ENCODE measurements at regions not wholly inside any gene's neighbourhood (a gene's known extent, or its start where the extent isn't known, plus 50 kb on each side); places are given as distances from the start of the nearest gene placed in this dataset.

DNA sequence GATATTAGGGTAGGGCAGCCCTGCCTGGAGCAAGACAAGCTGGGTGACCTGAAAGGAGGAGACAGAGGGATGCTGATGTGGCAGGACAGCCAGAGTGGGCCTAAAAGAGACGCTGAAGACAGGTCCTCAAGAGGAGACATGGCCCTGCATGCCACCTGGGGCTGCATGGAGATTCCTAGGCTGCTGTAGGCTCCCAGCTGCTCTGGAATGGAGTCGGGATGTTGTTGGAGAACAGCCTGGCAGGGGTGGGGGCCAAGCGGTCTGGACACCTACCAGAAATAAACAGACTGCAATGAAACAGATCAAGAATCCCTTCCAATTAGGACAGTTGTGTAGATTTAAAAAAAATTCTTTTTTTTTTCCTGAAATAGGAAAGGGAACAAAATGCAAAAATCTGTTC is 97.8 kb upstream of the NPAS2 start:
- no peak for TF ChIP-seq ZBTB21 (tag by site-specific recombination; IDR thresholded peaks at IDR 0.05)
- TF ChIP-seq, protein P1, sequence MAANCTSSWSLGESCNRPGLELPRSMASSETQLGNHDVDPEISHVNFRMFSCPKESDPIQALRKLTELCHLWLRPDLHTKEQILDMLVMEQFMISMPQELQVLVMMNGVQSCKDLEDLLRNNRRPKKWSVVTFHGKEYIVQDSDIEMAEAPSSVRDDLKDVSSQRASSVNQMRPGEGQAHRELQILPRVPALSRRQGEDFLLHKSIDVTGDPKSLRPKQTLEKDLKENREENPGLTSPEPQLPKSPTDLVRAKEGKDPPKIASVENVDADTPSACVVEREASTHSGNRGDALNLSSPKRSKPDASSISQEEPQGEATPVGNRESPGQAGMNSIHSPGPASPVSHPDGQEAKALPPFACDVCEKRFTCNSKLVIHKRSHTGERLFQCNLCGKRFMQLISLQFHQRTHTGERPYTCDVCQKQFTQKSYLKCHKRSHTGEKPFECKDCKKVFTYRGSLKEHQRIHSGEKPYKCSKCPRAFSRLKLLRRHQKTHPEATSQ (tag by site-specific recombination; IDR thresholded peaks at IDR 0.05) = no peak
- no peak for TF ChIP-seq ZNF23 (tag by site-specific recombination; IDR thresholded peaks at IDR 0.05; ENCODE audit: borderline replicate concordance)
- no peak for TF ChIP-seq ZNF221 (tag by site-specific recombination; IDR thresholded peaks at IDR 0.05; ENCODE audit: borderline replicate concordance)
- no peak for TF ChIP-seq ZNF391 (tag by site-specific recombination; IDR thresholded peaks at IDR 0.05; ENCODE audit: borderline replicate concordance, low read depth)
- TF ChIP-seq ZNF510 (tag by site-specific recombination; IDR thresholded peaks at IDR 0.05; ENCODE audit: insufficient replicate concordance) = no peak
- TF ChIP-seq, protein P2, sequence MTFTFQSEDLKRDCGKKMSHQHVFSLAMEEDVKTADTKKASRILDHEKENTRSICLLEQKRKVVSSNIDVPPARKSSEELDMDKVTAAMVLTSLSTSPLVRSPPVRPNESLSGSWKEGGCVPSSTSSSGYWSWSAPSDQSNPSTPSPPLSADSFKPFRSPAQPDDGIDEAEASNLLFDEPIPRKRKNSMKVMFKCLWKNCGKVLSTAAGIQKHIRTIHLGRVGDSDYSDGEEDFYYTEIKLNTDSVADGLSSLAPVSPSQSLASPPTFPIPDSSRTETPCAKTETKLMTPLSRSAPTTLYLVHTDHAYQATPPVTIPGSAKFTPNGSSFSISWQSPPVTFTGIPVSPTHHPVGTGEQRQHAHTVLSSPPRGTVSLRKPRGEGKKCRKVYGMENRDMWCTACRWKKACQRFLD (tag by site-specific recombination; IDR thresholded peaks at IDR 0.05) = no peak
- TF ChIP-seq, protein P3, sequence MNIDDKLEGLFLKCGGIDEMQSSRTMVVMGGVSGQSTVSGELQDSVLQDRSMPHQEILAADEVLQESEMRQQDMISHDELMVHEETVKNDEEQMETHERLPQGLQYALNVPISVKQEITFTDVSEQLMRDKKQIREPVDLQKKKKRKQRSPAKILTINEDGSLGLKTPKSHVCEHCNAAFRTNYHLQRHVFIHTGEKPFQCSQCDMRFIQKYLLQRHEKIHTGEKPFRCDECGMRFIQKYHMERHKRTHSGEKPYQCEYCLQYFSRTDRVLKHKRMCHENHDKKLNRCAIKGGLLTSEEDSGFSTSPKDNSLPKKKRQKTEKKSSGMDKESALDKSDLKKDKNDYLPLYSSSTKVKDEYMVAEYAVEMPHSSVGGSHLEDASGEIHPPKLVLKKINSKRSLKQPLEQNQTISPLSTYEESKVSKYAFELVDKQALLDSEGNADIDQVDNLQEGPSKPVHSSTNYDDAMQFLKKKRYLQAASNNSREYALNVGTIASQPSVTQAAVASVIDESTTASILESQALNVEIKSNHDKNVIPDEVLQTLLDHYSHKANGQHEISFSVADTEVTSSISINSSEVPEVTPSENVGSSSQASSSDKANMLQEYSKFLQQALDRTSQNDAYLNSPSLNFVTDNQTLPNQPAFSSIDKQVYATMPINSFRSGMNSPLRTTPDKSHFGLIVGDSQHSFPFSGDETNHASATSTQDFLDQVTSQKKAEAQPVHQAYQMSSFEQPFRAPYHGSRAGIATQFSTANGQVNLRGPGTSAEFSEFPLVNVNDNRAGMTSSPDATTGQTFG (tag by site-specific recombination; IDR thresholded peaks at IDR 0.05; ENCODE audit: borderline replicate concordance) = no peak
- TF ChIP-seq ZNF48 (tag by site-specific recombination; IDR thresholded peaks at IDR 0.05) = no peak
- TF ChIP-seq ZNF600 (tag by site-specific recombination; IDR thresholded peaks at IDR 0.05) = no peak
- no peaks in the 10 kb centered on the region for H3K9me3 ChIP-seq (ENCODE audit: control insufficient read depth, insufficient read depth, low read depth, low read length)
- no peaks in the 10 kb centered on the region for H3K4me1 ChIP-seq (ENCODE audit: control insufficient read depth, insufficient read depth, low read length)
- H3K4me3 ChIP-seq (ENCODE audit: low read depth, low read length) = no peak overlapping the region
- POLR2A ChIA-PET = no interaction called here
- CTCF ChIA-PET = interaction anchor here (0.8 to 1.5 kb wide), 2 partner anchors 263 to 264 kb away, joined by 3 to 4 read pairs; no protein-coding TSS in a partner anchor
- H3K36me3 ChIP-seq (ENCODE audit: control insufficient read depth in 2 of 2, insufficient read depth in 1 of 2, low read length in 2 of 2) = no peaks in the 10 kb centered on the region
- H3K27ac ChIP-seq (ENCODE audit: extremely low read depth, low read depth, low read length) = no peak overlapping the region

DNA sequence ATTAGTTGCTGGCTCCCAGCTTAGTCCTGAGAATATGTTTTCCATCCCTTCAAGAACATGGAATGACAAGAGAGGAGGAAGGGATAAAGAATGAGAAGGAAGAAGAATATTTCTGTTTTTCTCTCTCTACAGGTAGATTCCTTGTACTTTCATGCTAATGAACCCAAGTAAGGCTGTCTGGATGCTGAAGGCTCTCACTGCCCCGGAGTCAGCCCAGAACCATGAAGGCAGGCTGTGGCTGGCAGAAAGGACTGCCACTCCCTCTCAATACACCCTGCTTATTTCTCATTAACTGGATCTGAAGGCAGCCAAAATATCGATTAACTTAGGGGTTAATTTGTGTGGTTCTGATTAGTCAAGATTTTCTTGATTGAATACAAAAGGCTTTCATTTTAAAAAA is 93.1 kb upstream of the NPAS2 start:
- no peaks in the 10 kb centered on the region for H3K36me3 ChIP-seq (ENCODE audit: control insufficient read depth in 2 of 2, insufficient read depth in 1 of 2, low read length in 2 of 2)
- POLR2A ChIA-PET = no interaction called here
- no peaks in the 10 kb centered on the region for H3K4me1 ChIP-seq (ENCODE audit: control insufficient read depth, insufficient read depth, low read length)
- H3K9me3 ChIP-seq (ENCODE audit: control insufficient read depth, insufficient read depth, low read depth, low read length) = no peaks in the 10 kb centered on the region
- H3K27ac ChIP-seq (ENCODE audit: extremely low read depth, low read depth, low read length) = no peak overlapping the region
- CTCF ChIA-PET = no interaction called here
- no peak overlapping the region for H3K4me3 ChIP-seq (ENCODE audit: low read depth, low read length)
- TF ChIP-seq ZNF19 (tag by site-specific recombination; IDR thresholded peaks at IDR 0.05; ENCODE audit: low read depth) (no peak), HOXD13 (CRISPR knock-in tag; IDR thresholded peaks at IDR 0.05; ENCODE audit: borderline replicate concordance) (no peak), MEIS1 (CRISPR knock-in tag; IDR thresholded peaks at IDR 0.05; ENCODE audit: borderline replicate concordance) (no peak), KLF16 (tag by site-specific recombination; IDR thresholded peaks at IDR 0.05) (no peak), ZNF707 (tag by site-specific recombination; IDR thresholded peaks at IDR 0.05) (no peak), TCF7L2 (IDR thresholded peaks at IDR 0.05; ENCODE audit: borderline replicate concordance, low read depth, low read length) (no peak), REPIN1 (tag by site-specific recombination; IDR thresholded peaks at IDR 0.05; ENCODE audit: low read depth) (no peak), ZNF266 (tag by site-specific recombination; IDR thresholded peaks at IDR 0.05; ENCODE audit: low read depth) (no peak)
- TF ChIP-seq, protein P4, sequence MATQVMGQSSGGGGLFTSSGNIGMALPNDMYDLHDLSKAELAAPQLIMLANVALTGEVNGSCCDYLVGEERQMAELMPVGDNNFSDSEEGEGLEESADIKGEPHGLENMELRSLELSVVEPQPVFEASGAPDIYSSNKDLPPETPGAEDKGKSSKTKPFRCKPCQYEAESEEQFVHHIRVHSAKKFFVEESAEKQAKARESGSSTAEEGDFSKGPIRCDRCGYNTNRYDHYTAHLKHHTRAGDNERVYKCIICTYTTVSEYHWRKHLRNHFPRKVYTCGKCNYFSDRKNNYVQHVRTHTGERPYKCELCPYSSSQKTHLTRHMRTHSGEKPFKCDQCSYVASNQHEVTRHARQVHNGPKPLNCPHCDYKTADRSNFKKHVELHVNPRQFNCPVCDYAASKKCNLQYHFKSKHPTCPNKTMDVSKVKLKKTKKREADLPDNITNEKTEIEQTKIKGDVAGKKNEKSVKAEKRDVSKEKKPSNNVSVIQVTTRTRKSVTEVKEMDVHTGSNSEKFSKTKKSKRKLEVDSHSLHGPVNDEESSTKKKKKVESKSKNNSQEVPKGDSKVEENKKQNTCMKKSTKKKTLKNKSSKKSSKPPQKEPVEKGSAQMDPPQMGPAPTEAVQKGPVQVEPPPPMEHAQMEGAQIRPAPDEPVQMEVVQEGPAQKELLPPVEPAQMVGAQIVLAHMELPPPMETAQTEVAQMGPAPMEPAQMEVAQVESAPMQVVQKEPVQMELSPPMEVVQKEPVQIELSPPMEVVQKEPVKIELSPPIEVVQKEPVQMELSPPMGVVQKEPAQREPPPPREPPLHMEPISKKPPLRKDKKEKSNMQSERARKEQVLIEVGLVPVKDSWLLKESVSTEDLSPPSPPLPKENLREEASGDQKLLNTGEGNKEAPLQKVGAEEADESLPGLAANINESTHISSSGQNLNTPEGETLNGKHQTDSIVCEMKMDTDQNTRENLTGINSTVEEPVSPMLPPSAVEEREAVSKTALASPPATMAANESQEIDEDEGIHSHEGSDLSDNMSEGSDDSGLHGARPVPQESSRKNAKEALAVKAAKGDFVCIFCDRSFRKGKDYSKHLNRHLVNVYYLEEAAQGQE (tag by site-specific recombination; IDR thresholded peaks at IDR 0.05) = no peak
- TF ChIP-seq, protein P5, sequence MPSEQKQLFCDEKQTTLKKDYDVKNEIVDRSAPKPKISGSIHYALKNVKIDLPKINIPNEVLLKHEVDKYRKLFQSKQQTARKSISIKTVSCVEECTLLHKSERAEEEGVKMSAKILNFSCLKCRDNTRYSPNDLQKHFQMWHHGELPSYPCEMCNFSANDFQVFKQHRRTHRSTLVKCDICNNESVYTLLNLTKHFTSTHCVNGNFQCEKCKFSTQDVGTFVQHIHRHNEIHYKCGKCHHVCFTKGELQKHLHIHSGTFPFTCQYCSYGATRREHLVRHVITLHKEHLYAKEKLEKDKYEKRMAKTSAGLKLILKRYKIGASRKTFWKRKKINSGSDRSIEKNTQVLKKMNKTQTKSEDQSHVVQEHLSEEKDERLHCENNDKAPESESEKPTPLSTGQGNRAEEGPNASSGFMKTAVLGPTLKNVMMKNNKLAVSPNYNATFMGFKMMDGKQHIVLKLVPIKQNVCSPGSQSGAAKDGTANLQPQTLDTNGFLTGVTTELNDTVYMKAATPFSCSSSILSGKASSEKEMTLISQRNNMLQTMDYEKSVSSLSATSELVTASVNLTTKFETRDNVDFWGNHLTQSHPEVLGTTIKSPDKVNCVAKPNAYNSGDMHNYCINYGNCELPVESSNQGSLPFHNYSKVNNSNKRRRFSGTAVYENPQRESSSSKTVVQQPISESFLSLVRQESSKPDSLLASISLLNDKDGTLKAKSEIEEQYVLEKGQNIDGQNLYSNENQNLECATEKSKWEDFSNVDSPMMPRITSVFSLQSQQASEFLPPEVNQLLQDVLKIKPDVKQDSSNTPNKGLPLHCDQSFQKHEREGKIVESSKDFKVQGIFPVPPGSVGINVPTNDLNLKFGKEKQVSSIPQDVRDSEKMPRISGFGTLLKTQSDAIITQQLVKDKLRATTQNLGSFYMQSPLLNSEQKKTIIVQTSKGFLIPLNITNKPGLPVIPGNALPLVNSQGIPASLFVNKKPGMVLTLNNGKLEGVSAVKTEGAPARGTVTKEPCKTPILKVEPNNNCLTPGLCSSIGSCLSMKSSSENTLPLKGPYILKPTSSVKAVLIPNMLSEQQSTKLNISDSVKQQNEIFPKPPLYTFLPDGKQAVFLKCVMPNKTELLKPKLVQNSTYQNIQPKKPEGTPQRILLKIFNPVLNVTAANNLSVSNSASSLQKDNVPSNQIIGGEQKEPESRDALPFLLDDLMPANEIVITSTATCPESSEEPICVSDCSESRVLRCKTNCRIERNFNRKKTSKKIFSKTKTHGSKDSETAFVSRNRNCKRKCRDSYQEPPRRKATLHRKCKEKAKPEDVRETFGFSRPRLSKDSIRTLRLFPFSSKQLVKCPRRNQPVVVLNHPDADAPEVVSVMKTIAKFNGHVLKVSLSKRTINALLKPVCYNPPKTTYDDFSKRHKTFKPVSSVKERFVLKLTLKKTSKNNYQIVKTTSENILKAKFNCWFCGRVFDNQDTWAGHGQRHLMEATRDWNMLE (tag by site-specific recombination; conservative IDR thresholded peaks at IDR 0.05; ENCODE audit: low read depth) = no peak
- TF ChIP-seq, protein P6, sequence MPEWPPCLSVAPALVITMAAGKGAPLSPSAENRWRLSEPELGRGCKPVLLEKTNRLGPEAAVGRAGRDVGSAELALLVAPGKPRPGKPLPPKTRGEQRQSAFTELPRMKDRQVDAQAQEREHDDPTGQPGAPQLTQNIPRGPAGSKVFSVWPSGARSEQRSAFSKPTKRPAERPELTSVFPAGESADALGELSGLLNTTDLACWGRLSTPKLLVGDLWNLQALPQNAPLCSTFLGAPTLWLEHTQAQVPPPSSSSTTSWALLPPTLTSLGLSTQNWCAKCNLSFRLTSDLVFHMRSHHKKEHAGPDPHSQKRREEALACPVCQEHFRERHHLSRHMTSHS (tag by site-specific recombination; IDR thresholded peaks at IDR 0.05) = no peak

All from HEK293 (cell line).